Heart right ventricle (tissue), 16 donors: ENCODE measurements at regions not wholly inside any gene's neighbourhood (a gene's known extent, or its start where the extent isn't known, plus 50 kb on each side); places are given as distances from the start of the nearest gene placed in this dataset.

Experiments
- ATAC-seq, 8 donors: fragments of 200-7000 bp; cut with Tn5 transposase; one replicate each; pipeline ENCODE4 v1.9.1; 2020; ENCODE audit warnings: mild to moderate bottlenecking in 8 of 8, moderate library complexity in 8 of 8, moderate number of reproducible peaks in 1 of 8
- DNase-seq, 2 donors: peaks; one replicate each; pipeline ENCODE4 v3.0.0-alpha.2; 2020
- H3K27ac ChIP-seq, 10 donors: fragments of 200-600 bp; sonication (generic) in 2 of 10; one replicate each; pipeline versions ENCODE4 v1.5.0 to v1.8.0; 2020 to 2022; ENCODE audit warnings: mild to moderate bottlenecking in 3 of 10
- H3K27me3 ChIP-seq, 7 donors: fragments of 200-600 bp; one replicate each; pipeline ENCODE4 v1.8.0; 2021 to 2022; ENCODE audit warnings: mild to moderate bottlenecking in 2 of 7
- H3K36me3 ChIP-seq, 9 donors: fragments of 200-600 bp; sonication (generic) in 1 of 9; one replicate each; pipeline versions ENCODE4 v1.5.0 to v1.8.0; 2020 to 2022; ENCODE audit warnings: mild to moderate bottlenecking in 2 of 9
- H3K4me1 ChIP-seq, 9 donors: fragments of 200-600 bp; sonication (generic) in 1 of 9; one replicate each; pipeline versions ENCODE4 v1.5.0 to v1.8.0; 2020 to 2022; ENCODE audit warnings: mild to moderate bottlenecking in 4 of 9
- H3K4me3 ChIP-seq, 10 donors: fragments of 200-600 bp; sonication (generic) in 2 of 10; one replicate each; pipeline versions ENCODE4 v1.5.0 to v1.8.0; 2020 to 2022; ENCODE audit warnings: mild to moderate bottlenecking in 7 of 10, moderate library complexity in 2 of 10
- H3K9me3 ChIP-seq, 11 donors: fragments of 200-600 bp in 10 of 11; sonication (generic) in 2 of 11; one replicate each; pipeline versions ENCODE4 v1.5.0 to v1.8.0; 2013 to 2022; ENCODE audit warnings: mild to moderate bottlenecking in 2 of 11, control low read depth in 1 of 11, moderate library complexity in 1 of 11
- CTCF ChIP-seq, 9 donors: fragments of 200-600 bp; sonication (generic) in 2 of 9; IDR thresholded peaks; one replicate each; pipeline versions ENCODE4 v1.5.0 to v1.8.0; 2021 to 2022; ENCODE audit warnings: antibody characterized with exemption in 9 of 9, mild to moderate bottlenecking in 5 of 9, moderate library complexity in 1 of 9
- WGBS, 2 donors: extraction: QIAGEN DNeasy Blood & Tissue Kit; methylation state at CpG; one replicate each; pipeline ENCODE4 v1.1.7; 2013; ENCODE audit warnings: inconsistent platforms in 1 of 2; 5-methylcytosine and 5-hydroxymethylcytosine counted together
- intact Hi-C, 10 donors: fragments of 100-400 bp; cut with DNase I; formaldehyde crosslinking; loops; one replicate each; pipeline versions ENCODE4 v1.11.1 to v1.14.2; 2022
- donor health status: Arrhythmogenic right ventricular cardiomyopathy.
- donor health status: ischemic (EF 13 %, LVEDD 7.1; RV severe dilation, severe dysfunction).
- donor health status: healthy with polysubstance abuse.
- donor health status: DM: no; HTN: yes; CAD: no.
- donor health status: DM: no; HTN: no; CAD: no.
- donor health status: ischemic (EF 25% LVEDD 6.9; RV normal size, moderate dysfunction).
- donor health status: ischemic (EF 25% LVEDD 5.7; RV mildly dilated, moderate dysfunction).
- donor health status: healthy.
- donor health status: DM: yes; HTN: yes; CAD: no.
- donor health status: Ischemic cardiomyopathy.
- donor health status: ischemic (EF 35%, LVEDD 5.7; RV mildly dilated, moderate dysfunction).
- donor health status: nonischemic (EF 11% LVEDD 7.7; RV severe dilation, severe dysfunction).
- donor health status: DM: yes; HTN: yes; CAD: no.
- donor health status: PGD.
- donor health status: ischemic (EF 29% LVEDD 5.4; RV normal size, mild dysfunction).
- donor health status: nonischemic (EF 23%, LVEDD 6.1; RV moderate dilation, normal function).

- Histone ChIP-seq H3K9me3 (no peaks in the 10 kb centered on the region), H3K36me3 (no peaks in the 10 kb centered on the region), H3K4me3 (no peak overlapping the region), H3K4me1 (no peaks in the 10 kb centered on the region), H3K27ac (no peak overlapping the region), H3K27me3 (no peaks in the 10 kb centered on the region)
- DNase-seq (no peak), ATAC-seq (no peak)
- intact Hi-C loops, result no loop called here
- TF ChIP-seq CTCF (IDR thresholded peaks at IDR 0.05), result no peak
Measured at GRCh38 chr5:101811466-101811865, 484.6 kb downstream of the SLCO4C1 start.

DNA sequence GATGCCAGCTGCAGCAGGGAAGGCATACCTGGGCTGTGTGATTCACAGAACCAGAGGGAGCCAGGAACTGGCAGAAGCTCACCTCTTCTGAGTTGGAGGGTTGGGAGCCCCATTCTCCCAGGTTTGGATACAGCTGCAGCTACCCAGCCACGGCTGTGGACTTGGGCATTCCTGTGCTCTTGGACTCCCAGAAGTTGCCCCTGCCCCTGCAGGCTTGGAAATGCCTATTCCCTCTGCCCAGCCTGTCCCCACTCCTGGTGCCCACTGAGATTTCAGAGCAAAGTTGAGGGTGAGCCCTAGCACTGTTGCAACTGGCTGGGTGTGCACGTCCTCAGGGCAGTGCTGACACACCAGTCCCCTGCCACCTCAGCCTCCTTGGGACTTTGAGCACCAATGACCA lies 489.7 kb downstream of the SLCO4C1 start:
- no peak for ATAC-seq

GRCh38 chr5:101796427-101796826 lies 499.7 kb downstream of the SLCO4C1 start:
- no peaks in the 10 kb centered on the region for H3K27me3 ChIP-seq
- DNase-seq, result no peak
- no peak for ATAC-seq
- H3K9me3 ChIP-seq, result peaks cover 0 to 5% (median 0%) of the 10 kb centered on the region in 11 donors
- no peak overlapping the region for H3K4me3 ChIP-seq
- no peak for TF ChIP-seq CTCF (IDR thresholded peaks at IDR 0.05)
- H3K36me3 ChIP-seq, result no peaks in the 10 kb centered on the region
- no peaks in the 10 kb centered on the region for H3K4me1 ChIP-seq
- intact Hi-C loops, result no loop called here
- H3K27ac ChIP-seq, result no peak overlapping the region

More for the DNA sequence above, 489.7 kb downstream of the SLCO4C1 start:
- TF ChIP-seq CTCF (IDR thresholded peaks at IDR 0.05), result no peak
- intact Hi-C loops, result no loop called here
- Histone ChIP-seq H3K36me3 (no peaks in the 10 kb centered on the region), H3K9me3 (peaks cover 0 to 3% (median 0%) of the 10 kb centered on the region in 11 donors), H3K27ac (no peak overlapping the region), H3K4me3 (no peak overlapping the region), H3K4me1 (no peaks in the 10 kb centered on the region), H3K27me3 (no peaks in the 10 kb centered on the region)
- no peak for DNase-seq
- WGBS, 2 donors, result 60 to 77% methylated on average over 2 of the region's 2 CpGs

GRCh38 chr5:101788797-101789196 lies 507.3 kb downstream of the SLCO4C1 start:
- no peaks in the 10 kb centered on the region for H3K9me3 ChIP-seq
- intact Hi-C loops, result no loop called here
- TF ChIP-seq CTCF (IDR thresholded peaks at IDR 0.05), result no peak
- no peaks in the 10 kb centered on the region for H3K4me1 ChIP-seq
- H3K27ac ChIP-seq, result no peak overlapping the region
- no peak overlapping the region for H3K4me3 ChIP-seq
- H3K36me3 ChIP-seq, result no peaks in the 10 kb centered on the region
- no peak for DNase-seq
- WGBS, 2 donors, result 79 to 80% methylated on average over 4 of the region's 4 CpGs
- no peaks in the 10 kb centered on the region for H3K27me3 ChIP-seq
- no peak for ATAC-seq

- Histone ChIP-seq H3K36me3 (no peaks in the 10 kb centered on the region), H3K9me3 (no peaks in the 10 kb centered on the region), H3K27ac (no peak overlapping the region), H3K27me3 (no peaks in the 10 kb centered on the region), H3K4me1 (no peaks in the 10 kb centered on the region), H3K4me3 (no peak overlapping the region)
- 41 to 45% methylated on average over 2 of the region's 2 CpGs for WGBS, 2 donors
- no peak for TF ChIP-seq CTCF (IDR thresholded peaks at IDR 0.05)
- ATAC-seq, result no peak
- intact Hi-C loops, result no loop called here
- no peak for DNase-seq
Measured at GRCh38 chr5:101785090-101785489, 511.0 kb downstream of the SLCO4C1 start.
